Endodermal cell (in vitro differentiated cells): ENCODE measurements at regions not wholly inside any gene's neighbourhood (a gene's known extent, or its start where the extent isn't known, plus 50 kb on each side); places are given as distances from the start of the nearest gene placed in this dataset.
A peak's percentile ranks its signal among the peaks of the same experiment; 100 is the strongest.

Experiments
- DNase-seq: peaks from one replicate; pipeline ENCODE4 v3.0.0-alpha.2; 2017
- H3K27ac ChIP-seq: 2 replicates; pipeline ENCODE4 v1.5.1; 2013; ENCODE audit warnings: mild to moderate bottlenecking, low read depth, low read length, moderate library complexity
- H3K27me3 ChIP-seq: 2 replicates; pipeline ENCODE4 v1.6.1; 2013; ENCODE audit warnings: mild to moderate bottlenecking, low read length, moderate library complexity; ENCODE audit not compliant: insufficient read depth, control insufficient read depth, poor library complexity, severe bottlenecking
- H3K36me3 ChIP-seq: 2 replicates; pipeline ENCODE4 v1.7.0; 2013; ENCODE audit warnings: mild to moderate bottlenecking, low read length, moderate library complexity; ENCODE audit not compliant: control insufficient read depth, insufficient read depth
- H3K4me1 ChIP-seq: one replicate; pipeline ENCODE4 v1.7.0; 2013; ENCODE audit warnings: low read length; ENCODE audit not compliant: control insufficient read depth, insufficient read depth
- H3K4me3 ChIP-seq: 2 replicates; pipeline ENCODE4 v1.5.1; 2013; ENCODE audit warnings: mild to moderate bottlenecking, low read length, moderate library complexity
- H3K9ac ChIP-seq: 2 replicates; pipeline ENCODE4 v1.6.1; 2013; ENCODE audit warnings: mild to moderate bottlenecking, low read length, moderate library complexity; ENCODE audit not compliant: poor library complexity, severe bottlenecking; ENCODE audit errors: extremely low read depth
- H3K9me3 ChIP-seq: 2 replicates; pipeline ENCODE4 v1.6.1; 2013; ENCODE audit warnings: mild to moderate bottlenecking, low read length, moderate library complexity; ENCODE audit not compliant: control insufficient read depth
- H3K27ac Mint-ChIP-seq: 2 replicates; pipeline ENCODE4 v1.8.0; 2020; ENCODE audit warnings: mixed read lengths
- H3K27me3 Mint-ChIP-seq: 2 replicates; pipeline ENCODE4 v1.8.0; 2021; ENCODE audit warnings: mild to moderate bottlenecking, mixed read lengths; ENCODE audit not compliant: insufficient read depth
- H3K36me3 Mint-ChIP-seq: 2 replicates; pipeline ENCODE4 v1.8.0; 2020; ENCODE audit warnings: low read depth, mixed read lengths
- H3K4me1 Mint-ChIP-seq: 2 replicates; pipeline ENCODE4 v1.8.0; 2020; ENCODE audit warnings: mixed read lengths
- H3K4me3 Mint-ChIP-seq: 2 replicates; pipeline ENCODE4 v1.8.0; 2020; ENCODE audit warnings: mild to moderate bottlenecking, moderate library complexity, mixed read lengths
- H3K9me3 Mint-ChIP-seq: 2 replicates; pipeline ENCODE4 v1.8.0; 2020; ENCODE audit warnings: mild to moderate bottlenecking, mixed read lengths
- CTCF ChIP-seq: fragments of 200-600 bp; sonication (generic); conservative IDR thresholded peaks from 2 replicates; pipeline ENCODE4 v1.5.0; 2021; ENCODE audit warnings: antibody characterized with exemption, mild to moderate bottlenecking
- WGBS, 2 experiments: methylation state at CpG; one replicate each; pipeline versions ENCODE4 v1.1.5 to v1.1.7; 2013; ENCODE audit warnings: missing lambda C conversion rate in 2 of 2, mixed read lengths in 1 of 2; ENCODE audit not compliant: insufficient coverage in 1 of 2, insufficient read length in 1 of 2; 5-methylcytosine and 5-hydroxymethylcytosine counted together

GRCh38 chr11:45507916-45508315, 157.5 kb downstream of the CHST1 start:
- Histone ChIP-seq H3K4me1 (no peaks in the 10 kb centered on the region), H3K4me3 (no peak overlapping the region), H3K36me3 (no peaks in the 10 kb centered on the region), H3K9ac (no peak overlapping the region), H3K9me3 (peaks cover 5% of the 10 kb centered on the region), H3K27ac (no peak overlapping the region), H3K27me3 (no peaks in the 10 kb centered on the region)
- no peaks in the 10 kb centered on the region for H3K4me1 Mint-ChIP-seq
- peak; percentile 17 for DNase-seq
- H3K27me3 Mint-ChIP-seq = peaks cover 8% of the 10 kb centered on the region
- H3K27ac Mint-ChIP-seq = no peak overlapping the region
- H3K9me3 Mint-ChIP-seq = no peaks in the 10 kb centered on the region
- TF ChIP-seq CTCF = no peak
- no peak overlapping the region for H3K4me3 Mint-ChIP-seq
- 92 to 93% methylated on average over 2 to 4 of the region's 4 CpGs for WGBS, 2 experiments
- H3K36me3 Mint-ChIP-seq = no peaks in the 10 kb centered on the region

GRCh38 chr11:45503311-45503710, 162.1 kb downstream of the CHST1 start:
- DNase-seq = no peak
- Histone ChIP-seq H3K4me1 (no peaks in the 10 kb centered on the region), H3K9me3 (peaks cover 5% of the 10 kb centered on the region), H3K9ac (no peak overlapping the region), H3K36me3 (no peaks in the 10 kb centered on the region), H3K4me3 (no peak overlapping the region), H3K27ac (no peak overlapping the region), H3K27me3 (no peaks in the 10 kb centered on the region)
- no peak overlapping the region for H3K27ac Mint-ChIP-seq
- WGBS, 2 experiments = 82 to 95% methylated on average over 2 to 4 of the region's 4 CpGs
- no peaks in the 10 kb centered on the region for H3K9me3 Mint-ChIP-seq
- no peak overlapping the region for H3K4me3 Mint-ChIP-seq
- H3K27me3 Mint-ChIP-seq = peaks cover 5% of the 10 kb centered on the region
- no peaks in the 10 kb centered on the region for H3K36me3 Mint-ChIP-seq
- peaks cover 6% of the 10 kb centered on the region for H3K4me1 Mint-ChIP-seq
- no peak for TF ChIP-seq CTCF

GRCh38 chr11:45502226-45502545, 163.2 kb downstream of the CHST1 start:
- no peak overlapping the region for H3K27ac Mint-ChIP-seq
- H3K4me3 Mint-ChIP-seq = no peak overlapping the region
- peak; percentile 43 for DNase-seq
- peaks cover 8% of the 10 kb centered on the region for H3K9me3 Mint-ChIP-seq
- no peak overlapping the region for H3K4me3 ChIP-seq
- H3K27me3 Mint-ChIP-seq = peaks cover 12% of the 10 kb centered on the region
- no peaks in the 10 kb centered on the region for H3K36me3 Mint-ChIP-seq
- WGBS, 2 experiments = 96 to 100% methylated on average over 3 to 5 of the region's 5 CpGs
- no peak overlapping the region for H3K9ac ChIP-seq
- H3K27me3 ChIP-seq = no peaks in the 10 kb centered on the region
- H3K4me1 Mint-ChIP-seq = peaks cover 6% of the 10 kb centered on the region
- H3K27ac ChIP-seq = peak overlapping the region; percentile 97
- TF ChIP-seq CTCF = no peak
- no peaks in the 10 kb centered on the region for H3K4me1 ChIP-seq
- no peaks in the 10 kb centered on the region for H3K36me3 ChIP-seq
- H3K9me3 ChIP-seq = peaks cover 5% of the 10 kb centered on the region
